ENCODE measurements at regions not wholly inside any gene's neighbourhood (a gene's known extent, or its start where the extent isn't known, plus 50 kb on each side); places are given as distances from the start of the nearest gene placed in this dataset.
A peak's percentile ranks its signal among the peaks of the same experiment; 100 is the strongest.

- ATAC-seq = no peak
- Histone ChIP-seq H3K36me3 (no peaks in the 10 kb centered on the region), H3K4me3 (no peak overlapping the region), H3K27ac (peak overlapping the region in 8 of 12 donors; percentile 11 to 57 (median 40)), H3K27me3 (no peaks in the 10 kb centered on the region), H3K4me1 (peaks cover 0 to 23% (median 7%) of the 10 kb centered on the region in 12 donors), H3K9me3 (no peaks in the 10 kb centered on the region)
- WGBS, 4 donors = 67 to 79% (median 72%) methylated on average over 3 of the region's 3 CpGs
- intact Hi-C loops (cut with DNase I) = no loop called here
- TF ChIP-seq, protein P1, sequence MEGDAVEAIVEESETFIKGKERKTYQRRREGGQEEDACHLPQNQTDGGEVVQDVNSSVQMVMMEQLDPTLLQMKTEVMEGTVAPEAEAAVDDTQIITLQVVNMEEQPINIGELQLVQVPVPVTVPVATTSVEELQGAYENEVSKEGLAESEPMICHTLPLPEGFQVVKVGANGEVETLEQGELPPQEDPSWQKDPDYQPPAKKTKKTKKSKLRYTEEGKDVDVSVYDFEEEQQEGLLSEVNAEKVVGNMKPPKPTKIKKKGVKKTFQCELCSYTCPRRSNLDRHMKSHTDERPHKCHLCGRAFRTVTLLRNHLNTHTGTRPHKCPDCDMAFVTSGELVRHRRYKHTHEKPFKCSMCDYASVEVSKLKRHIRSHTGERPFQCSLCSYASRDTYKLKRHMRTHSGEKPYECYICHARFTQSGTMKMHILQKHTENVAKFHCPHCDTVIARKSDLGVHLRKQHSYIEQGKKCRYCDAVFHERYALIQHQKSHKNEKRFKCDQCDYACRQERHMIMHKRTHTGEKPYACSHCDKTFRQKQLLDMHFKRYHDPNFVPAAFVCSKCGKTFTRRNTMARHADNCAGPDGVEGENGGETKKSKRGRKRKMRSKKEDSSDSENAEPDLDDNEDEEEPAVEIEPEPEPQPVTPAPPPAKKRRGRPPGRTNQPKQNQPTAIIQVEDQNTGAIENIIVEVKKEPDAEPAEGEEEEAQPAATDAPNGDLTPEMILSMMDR (IDR thresholded peaks at IDR 0.05) = no peak
- no peak for TF ChIP-seq POLR2A (IDR thresholded peaks at IDR 0.05)
- no peak for DNase-seq
Measured at GRCh38 chr14:51431033-51431709, 191.1 kb downstream of the TMX1 start.

DNA sequence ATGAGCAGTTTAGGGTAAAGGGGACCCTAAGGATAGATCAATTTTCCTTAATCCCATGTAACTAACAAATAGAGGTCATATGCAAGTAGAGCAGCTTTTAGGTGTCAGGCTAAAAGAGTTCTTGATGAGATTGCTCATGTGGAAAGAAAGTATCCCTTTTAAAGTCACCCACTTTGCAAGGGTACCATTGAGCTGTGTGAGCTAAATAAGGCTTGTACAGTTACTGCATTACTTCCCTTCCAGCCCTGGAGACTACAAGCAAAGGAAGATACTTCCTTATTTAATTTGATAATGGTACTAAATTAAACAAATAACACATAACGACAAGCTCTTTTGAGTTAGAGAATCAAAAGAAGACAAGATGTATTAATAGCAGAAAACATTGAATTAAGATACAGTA is 191.7 kb downstream of the TMX1 start:
- no peaks in the 10 kb centered on the region for H3K36me3 ChIP-seq
- peak overlapping the region in 1 of 12 donors; percentile 48 for H3K27ac ChIP-seq
- peaks cover 0 to 23% (median 7%) of the 10 kb centered on the region in 12 donors for H3K4me1 ChIP-seq
- WGBS, 4 donors = 76 to 82% (median 81%) methylated on average over 1 of the region's 1 CpG
- H3K4me3 ChIP-seq = no peak overlapping the region
- intact Hi-C loops (cut with DNase I) = no loop called here
- ATAC-seq = no peak
- no peaks in the 10 kb centered on the region for H3K27me3 ChIP-seq
- DNase-seq = no peak
- TF ChIP-seq, protein P1 (IDR thresholded peaks at IDR 0.05) = no peak
- TF ChIP-seq POLR2A (IDR thresholded peaks at IDR 0.05) = no peak
- H3K9me3 ChIP-seq = no peaks in the 10 kb centered on the region

DNA sequence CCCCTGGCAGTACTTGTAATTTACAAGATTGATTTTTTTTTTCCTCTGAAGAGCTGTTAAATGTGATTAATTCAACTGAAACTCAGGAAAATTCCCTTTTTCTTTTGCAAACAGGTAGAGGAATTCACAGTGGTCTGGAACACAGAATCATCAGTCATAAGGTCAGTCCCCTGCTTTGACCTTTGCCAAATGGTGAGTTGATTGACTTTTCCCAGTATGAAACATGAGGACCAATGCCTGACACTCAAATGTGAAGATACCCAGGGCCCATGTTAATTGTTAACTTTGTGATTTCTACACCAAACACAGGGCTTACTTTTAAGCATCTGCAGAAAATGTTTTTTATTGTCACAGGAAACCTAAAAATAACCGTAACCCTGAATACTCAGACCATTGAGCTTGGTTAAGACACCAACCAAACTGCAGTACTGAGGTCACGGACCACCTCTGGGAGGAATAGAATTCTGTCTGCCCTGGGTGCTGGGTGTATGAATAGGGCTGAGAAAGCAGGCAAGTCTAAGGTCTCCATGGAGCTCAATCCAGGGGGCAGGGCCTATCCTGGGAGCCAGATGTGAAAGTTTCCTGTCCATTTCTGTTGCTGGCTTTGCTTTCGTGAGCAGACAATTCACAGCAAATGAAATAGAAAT is 192.4 kb downstream of the TMX1 start:
- no peak overlapping the region for H3K27ac ChIP-seq
- TF ChIP-seq, protein P1 (IDR thresholded peaks at IDR 0.05) = no peak
- TF ChIP-seq POLR2A (IDR thresholded peaks at IDR 0.05) = no peak
- H3K4me3 ChIP-seq = no peak overlapping the region
- no peaks in the 10 kb centered on the region for H3K27me3 ChIP-seq
- ATAC-seq (no peak), DNase-seq (no peak)
- 62 to 91% (median 86%) methylated on average over 3 of the region's 3 CpGs for WGBS, 4 donors
- peaks cover 0 to 23% (median 7%) of the 10 kb centered on the region in 12 donors for H3K4me1 ChIP-seq
- no peaks in the 10 kb centered on the region for H3K36me3 ChIP-seq
- intact Hi-C loops (cut with DNase I) = no loop called here
- H3K9me3 ChIP-seq = no peaks in the 10 kb centered on the region

DNA sequence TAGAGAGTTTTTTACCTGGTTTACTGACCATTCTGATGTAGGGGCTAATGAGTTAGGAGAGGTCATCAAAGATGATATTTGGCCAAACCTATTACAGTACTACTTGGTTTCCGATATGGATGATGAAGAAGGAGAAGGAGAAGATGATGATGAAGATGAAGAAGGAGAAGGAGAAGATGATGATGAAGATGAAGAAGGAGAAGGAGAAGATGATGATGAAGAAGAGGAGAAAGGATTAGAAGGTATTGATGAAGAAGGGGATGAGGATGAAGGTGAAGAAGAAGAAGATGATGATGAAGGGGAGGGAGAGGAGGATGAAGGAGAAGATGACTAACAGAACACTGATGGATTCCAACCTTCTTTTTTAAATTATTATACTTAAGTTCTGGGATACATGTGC is 196.6 kb downstream of the TMX1 start:
- intact Hi-C loops (cut with DNase I) = no loop called here
- 94 to 98% (median 97%) methylated on average over 1 of the region's 1 CpG for WGBS, 4 donors
- ATAC-seq (no peak), DNase-seq (no peak)
- Histone ChIP-seq H3K27me3 (no peaks in the 10 kb centered on the region), H3K4me1 (peaks cover 0 to 7% (median 0%) of the 10 kb centered on the region in 12 donors), H3K36me3 (no peaks in the 10 kb centered on the region), H3K4me3 (no peak overlapping the region), H3K27ac (no peak overlapping the region), H3K9me3 (no peaks in the 10 kb centered on the region)
- TF ChIP-seq, protein P1 (IDR thresholded peaks at IDR 0.05) = no peak

Measured in heart left ventricle (tissue), 16 donors.